GM12873 (cell line): ENCODE measurements at regions not wholly inside any gene's neighbourhood (a gene's known extent, or its start where the extent isn't known, plus 50 kb on each side); places are given as distances from the start of the nearest gene placed in this dataset.

Experiments
- TF ChIP-seq, protein P1 (sequence below): IDR thresholded peaks from 2 replicates; pipeline ENCODE4 v1.5.1; 2012; ENCODE audit warnings: low read depth, mild to moderate bottlenecking, moderate library complexity, low read length, control low read depth; ENCODE audit not compliant: insufficient read depth; ENCODE audit errors: missing control alignments

DNA sequence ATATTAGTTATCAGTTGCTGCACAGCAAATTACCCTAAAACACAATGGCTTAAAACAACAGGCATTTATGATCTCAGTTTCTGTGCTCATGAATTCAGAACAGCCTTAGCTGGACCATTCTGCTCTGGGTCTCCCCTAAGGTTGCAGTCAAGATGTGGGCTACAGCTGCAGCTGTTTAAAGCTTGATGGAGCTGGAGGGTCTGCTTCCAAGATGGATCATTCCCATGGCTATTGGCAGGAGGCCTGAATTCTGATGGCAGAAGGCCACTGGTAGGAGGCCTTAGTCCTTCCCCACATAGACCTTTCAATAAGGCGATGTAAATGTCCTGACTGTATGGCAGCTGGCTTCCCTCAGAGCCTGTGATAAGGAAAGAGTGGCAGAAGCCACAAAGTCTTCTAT is 118.6 kb upstream of the SERPINE2 start:
- TF ChIP-seq, protein P1, sequence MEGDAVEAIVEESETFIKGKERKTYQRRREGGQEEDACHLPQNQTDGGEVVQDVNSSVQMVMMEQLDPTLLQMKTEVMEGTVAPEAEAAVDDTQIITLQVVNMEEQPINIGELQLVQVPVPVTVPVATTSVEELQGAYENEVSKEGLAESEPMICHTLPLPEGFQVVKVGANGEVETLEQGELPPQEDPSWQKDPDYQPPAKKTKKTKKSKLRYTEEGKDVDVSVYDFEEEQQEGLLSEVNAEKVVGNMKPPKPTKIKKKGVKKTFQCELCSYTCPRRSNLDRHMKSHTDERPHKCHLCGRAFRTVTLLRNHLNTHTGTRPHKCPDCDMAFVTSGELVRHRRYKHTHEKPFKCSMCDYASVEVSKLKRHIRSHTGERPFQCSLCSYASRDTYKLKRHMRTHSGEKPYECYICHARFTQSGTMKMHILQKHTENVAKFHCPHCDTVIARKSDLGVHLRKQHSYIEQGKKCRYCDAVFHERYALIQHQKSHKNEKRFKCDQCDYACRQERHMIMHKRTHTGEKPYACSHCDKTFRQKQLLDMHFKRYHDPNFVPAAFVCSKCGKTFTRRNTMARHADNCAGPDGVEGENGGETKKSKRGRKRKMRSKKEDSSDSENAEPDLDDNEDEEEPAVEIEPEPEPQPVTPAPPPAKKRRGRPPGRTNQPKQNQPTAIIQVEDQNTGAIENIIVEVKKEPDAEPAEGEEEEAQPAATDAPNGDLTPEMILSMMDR: no peak

DNA sequence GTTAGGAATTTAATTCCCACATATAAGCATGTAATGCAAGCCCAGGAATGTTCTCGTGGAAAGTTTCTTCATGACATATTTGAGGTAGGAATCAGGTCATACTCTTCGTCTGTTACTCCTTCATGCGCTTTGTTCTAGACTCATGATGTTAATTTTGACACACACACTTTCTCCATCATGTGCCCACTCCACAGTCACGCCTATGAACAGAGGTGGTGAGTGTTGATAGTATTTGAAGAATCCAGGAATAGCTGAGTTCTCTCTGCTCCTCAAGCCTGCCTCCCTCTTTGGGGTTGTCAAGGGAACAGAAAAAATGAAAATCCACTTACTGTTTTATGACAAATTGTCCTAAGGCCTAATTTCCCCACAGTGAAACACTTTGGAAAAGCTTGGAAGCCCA is 117.3 kb upstream of the SERPINE2 start:
- TF ChIP-seq, protein P1: no peak

DNA sequence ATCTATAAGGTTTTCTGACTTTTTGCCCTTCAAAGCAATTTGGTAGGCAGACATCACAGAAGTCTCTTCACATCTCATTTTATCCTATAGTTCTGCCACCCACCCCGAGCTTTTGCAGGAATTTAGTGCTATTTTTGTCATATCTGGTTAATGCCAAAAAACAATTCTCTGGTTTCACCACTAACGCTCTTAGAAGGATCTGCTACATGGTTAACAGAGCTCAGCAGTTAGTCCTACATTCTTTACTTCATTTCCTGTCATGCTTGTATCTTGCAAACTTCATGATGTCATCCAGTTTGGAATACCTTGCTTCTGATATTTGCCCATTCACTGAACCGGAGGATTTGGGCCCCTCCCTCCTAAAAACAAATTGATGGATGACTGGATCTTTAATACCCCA is 116.8 kb upstream of the SERPINE2 start:
- TF ChIP-seq, protein P1: no peak

DNA sequence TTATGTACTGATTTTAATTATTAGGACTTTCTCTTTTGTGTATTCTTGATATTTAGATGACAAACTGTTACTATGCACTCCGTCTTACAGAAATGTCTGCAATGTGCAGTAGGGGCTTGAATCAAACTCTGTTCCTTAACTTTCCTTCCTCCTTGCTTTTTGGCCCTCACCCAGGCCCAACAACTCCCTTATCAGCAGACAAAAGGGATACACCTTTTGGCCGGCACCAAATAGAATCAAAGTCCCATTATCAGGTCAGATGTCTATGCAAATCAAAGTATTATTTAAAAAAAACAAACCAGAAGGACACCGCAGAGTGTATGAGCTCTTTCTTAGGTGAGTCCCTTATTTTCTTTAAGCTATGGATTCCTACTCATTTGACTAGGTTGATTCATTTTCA is 116.3 kb upstream of the SERPINE2 start:
- TF ChIP-seq, protein P1: no peak

DNA sequence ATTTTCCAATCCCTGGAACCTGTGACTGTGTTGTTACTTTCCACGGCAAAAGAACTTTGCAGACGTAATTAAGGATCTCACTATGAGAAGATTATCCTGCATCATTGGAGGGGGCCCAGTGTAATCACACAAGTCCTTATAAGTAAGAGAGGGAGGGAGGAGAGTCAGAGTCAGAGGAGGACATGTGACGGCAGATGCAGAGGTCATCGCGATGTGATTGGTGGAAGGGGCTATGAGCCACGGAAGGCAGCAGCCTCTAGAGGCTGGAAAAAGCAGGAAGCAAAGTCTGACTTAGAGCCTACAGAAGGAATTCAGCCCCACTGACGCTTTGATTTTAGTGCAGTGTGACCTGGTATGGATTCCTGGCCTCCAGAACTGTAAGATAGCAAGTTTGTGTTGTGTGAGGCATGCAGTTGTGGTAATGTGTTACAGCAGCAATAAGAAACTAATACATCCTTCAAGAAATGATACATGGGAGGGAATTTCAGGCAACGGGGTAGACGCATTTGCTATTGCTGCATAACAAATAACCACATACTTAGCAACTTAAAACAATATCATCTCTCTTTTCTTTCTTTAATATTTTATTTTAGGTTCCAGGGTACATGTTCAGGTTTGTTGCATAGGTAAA is 112.7 kb upstream of the SERPINE2 start:
- TF ChIP-seq, protein P1: no peak

DNA sequence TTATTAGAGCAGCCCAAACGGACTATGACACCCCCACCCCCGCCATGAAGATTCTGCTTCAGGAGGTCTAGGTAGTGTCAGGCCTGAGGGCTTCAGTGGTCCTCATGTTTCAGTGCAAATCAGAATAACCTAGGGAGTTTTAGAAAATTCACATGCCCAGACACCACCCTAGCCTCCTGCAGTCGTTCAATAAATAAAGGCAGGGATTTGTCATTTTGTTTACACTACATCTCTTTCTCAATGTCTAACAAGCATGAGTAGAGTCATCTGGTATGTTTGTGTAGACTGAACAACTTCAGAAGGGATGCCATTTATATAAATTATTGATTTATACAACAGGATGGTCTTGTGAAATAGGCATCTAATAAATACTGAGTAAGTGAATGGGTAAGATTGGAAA is 112.1 kb upstream of the SERPINE2 start:
- TF ChIP-seq, protein P1: no peak

DNA sequence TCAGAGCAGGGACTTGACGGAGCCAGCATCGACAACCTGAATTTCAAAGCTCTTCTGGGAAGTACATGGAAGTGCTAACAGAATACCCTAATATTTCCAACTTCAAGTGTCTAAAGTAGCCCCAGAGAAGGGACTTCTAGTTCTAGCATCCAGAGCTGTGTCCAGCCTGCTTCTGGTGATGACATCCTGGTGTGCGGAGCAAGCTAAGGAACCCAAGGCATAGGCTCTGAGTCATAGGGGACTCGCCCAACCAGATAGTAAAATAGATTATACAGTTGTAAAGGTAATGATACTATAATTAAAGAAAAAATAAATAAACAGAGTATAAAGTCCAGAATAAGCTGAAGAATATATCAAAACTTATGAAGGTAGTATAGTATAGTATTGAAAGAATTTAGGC is 108.1 kb upstream of the SERPINE2 start:
- TF ChIP-seq, protein P1: no peak
